ENCODE measurements at regions not wholly inside any gene's neighbourhood (a gene's known extent, or its start where the extent isn't known, plus 50 kb on each side); places are given as distances from the start of the nearest gene placed in this dataset.

GRCh38 chr5:38079620-38080402, 178.5 kb upstream of the EGFLAM start:
- Histone ChIP-seq H3K27ac (replicated peaks in 1 of 4) (no peak overlapping the region), H3K4me1 (peaks cover 0 to 8% (median 0%) of the 10 kb centered on the region in 4 donors), H3K4me3 (no peak overlapping the region), H3K27me3 (no peaks in the 10 kb centered on the region), H3K9me3 (no peaks in the 10 kb centered on the region), H3K36me3 (no peaks in the 10 kb centered on the region)
- intact Hi-C loops (cut with DNase I), result no loop called here
- no peak for DNase-seq (ENCODE audit: extremely low spot score)
- 81% methylated on average over 3 of the region's 3 CpGs for WGBS
- TF ChIP-seq POLR2A (IDR thresholded peaks at IDR 0.05; ENCODE audit: low read depth) (no peak), CTCF (IDR thresholded peaks at IDR 0.05) (no peak), POLR2AphosphoS5 (IDR thresholded peaks at IDR 0.05) (no peak), EP300 (IDR thresholded peaks at IDR 0.05) (no peak)

- DNase-seq (ENCODE audit: extremely low spot score), result no peak
- Histone ChIP-seq H3K27me3 (no peaks in the 10 kb centered on the region), H3K27ac (replicated peaks in 1 of 4) (no peak overlapping the region), H3K36me3 (no peaks in the 10 kb centered on the region), H3K4me1 (peaks cover 0 to 8% (median 0%) of the 10 kb centered on the region in 4 donors), H3K4me3 (no peak overlapping the region), H3K9me3 (no peaks in the 10 kb centered on the region)
- TF ChIP-seq POLR2AphosphoS5 (IDR thresholded peaks at IDR 0.05), result no peak
- TF ChIP-seq POLR2A (IDR thresholded peaks at IDR 0.05; ENCODE audit: low read depth), result no peak
- TF ChIP-seq EP300 (IDR thresholded peaks at IDR 0.05), result no peak
- no peak for TF ChIP-seq CTCF (IDR thresholded peaks at IDR 0.05)
- 91% methylated on average over 3 of the region's 3 CpGs for WGBS
- intact Hi-C loops (cut with DNase I), result no loop called here
These were observed 180.2 kb upstream of the EGFLAM start for GRCh38 chr5:38078161-38078560.

GRCh38 chr5:38077652-38078051, 180.7 kb upstream of the EGFLAM start:
- Histone ChIP-seq H3K4me3 (no peak overlapping the region), H3K27ac (replicated peaks in 1 of 4) (no peak overlapping the region), H3K4me1 (peaks cover 0 to 10% (median 2%) of the 10 kb centered on the region in 4 donors), H3K27me3 (no peaks in the 10 kb centered on the region), H3K36me3 (no peaks in the 10 kb centered on the region), H3K9me3 (no peaks in the 10 kb centered on the region)
- DNase-seq (ENCODE audit: extremely low spot score), result no peak
- TF ChIP-seq EP300 (IDR thresholded peaks at IDR 0.05) (no peak), POLR2AphosphoS5 (IDR thresholded peaks at IDR 0.05) (no peak), POLR2A (IDR thresholded peaks at IDR 0.05; ENCODE audit: low read depth) (no peak)
- 67% methylated on average over 1 of the region's 1 CpG for WGBS
- intact Hi-C loops (cut with DNase I), result no loop called here

GRCh38 chr5:38071831-38072694, 186.3 kb upstream of the EGFLAM start:
- DNase-seq (ENCODE audit: extremely low spot score), result no peak
- Histone ChIP-seq H3K36me3 (no peaks in the 10 kb centered on the region), H3K9me3 (no peaks in the 10 kb centered on the region), H3K4me3 (no peak overlapping the region), H3K27me3 (no peaks in the 10 kb centered on the region), H3K27ac (replicated peaks in 1 of 4) (no peak overlapping the region), H3K4me1 (peaks cover 0 to 14% (median 12%) of the 10 kb centered on the region in 4 donors)
- TF ChIP-seq EP300 (IDR thresholded peaks at IDR 0.05) (no peak), CTCF (IDR thresholded peaks at IDR 0.05) (no peak), POLR2A (IDR thresholded peaks at IDR 0.05; ENCODE audit: low read depth) (no peak), POLR2AphosphoS5 (IDR thresholded peaks at IDR 0.05) (no peak)
- WGBS, result 27% methylated on average over 9 of the region's 9 CpGs
- intact Hi-C loops (cut with DNase I), result no loop called here
